KOPT-K1 (cell line): ENCODE measurements at regions not wholly inside any gene's neighbourhood (a gene's known extent, or its start where the extent isn't known, plus 50 kb on each side); places are given as distances from the start of the nearest gene placed in this dataset.
"Not testable (repeated sequence)": the region's sequence is repeated elsewhere in the genome, so short reads cannot be mapped to it uniquely, and the experiment has no call there.

Experiments used
- H3K27ac ChIP-seq: fragments of 200-600 bp; sonication (generic); 2 replicates; pipeline ENCODE4 v1.5.1; 2016; ENCODE audit warnings: antibody characterized with exemption, mild to moderate bottlenecking, low read depth, low read length; ENCODE audit not compliant: poor library complexity, severe bottlenecking
- H3K36me3 ChIP-seq: fragments of 200-600 bp; sonication (generic); 2 replicates; pipeline ENCODE4 v1.5.1; 2017; ENCODE audit warnings: antibody characterized with exemption, mild to moderate bottlenecking, low read length, moderate library complexity; ENCODE audit not compliant: insufficient read depth
- H3K9me3 ChIP-seq: fragments of 200-600 bp; sonication (generic); 2 replicates; pipeline ENCODE4 v1.5.1; 2017; ENCODE audit warnings: antibody characterized with exemption, low read length, mild to moderate bottlenecking; ENCODE audit not compliant: insufficient read depth, poor library complexity, severe bottlenecking

- no peaks in the 10 kb centered on the region for H3K36me3 ChIP-seq
- no peaks in the 10 kb centered on the region for H3K9me3 ChIP-seq
- no peak overlapping the region for H3K27ac ChIP-seq
Observed at GRCh38 chr12:37565112-37565511, 751.5 kb upstream of the ALG10B start.

- not testable (repeated sequence) for H3K9me3 ChIP-seq, H3K36me3 ChIP-seq, H3K27ac ChIP-seq
Observed at GRCh38 chr12:37570547-37570946, 746.0 kb upstream of the ALG10B start.
